Neural cell (in vitro differentiated cells): ENCODE measurements at regions not wholly inside any gene's neighbourhood (a gene's known extent, or its start where the extent isn't known, plus 50 kb on each side); places are given as distances from the start of the nearest gene placed in this dataset.

Experiments
- H2AFZ ChIP-seq: fragments of 200-600, 300-800 bp; sonication (generic), shearing (Covaris generic); 2 replicates; pipeline ENCODE4 v1.6.0; 2014; ENCODE audit warnings: low read depth, mild to moderate bottlenecking, antibody characterized with exemption, low read length, moderate library complexity
- H3F3A ChIP-seq: fragments of 200-600 bp; shearing (Covaris generic); 2 replicates; pipeline ENCODE4 v1.6.1; 2016; ENCODE audit warnings: mild to moderate bottlenecking, moderate library complexity, mixed read lengths, antibody characterized with exemption, low read length; ENCODE audit not compliant: insufficient read depth, poor library complexity, severe bottlenecking
- H3K27ac ChIP-seq: fragments of 200-600, 300-800 bp; sonication (generic), shearing (Covaris generic); 2 replicates; pipeline ENCODE4 v1.5.1; 2014; ENCODE audit warnings: mild to moderate bottlenecking, low read length, moderate library complexity
- H3K27me3 ChIP-seq: fragments of 300-800, 200-600 bp; sonication (generic), shearing (Covaris generic); 2 replicates; pipeline ENCODE4 v1.6.0; 2014; ENCODE audit warnings: mild to moderate bottlenecking, low read depth, low read length, moderate library complexity; ENCODE audit not compliant: insufficient read depth
- H3K36me3 ChIP-seq: fragments of 300-800, 200-600 bp; sonication (generic), shearing (Covaris generic); 2 replicates; pipeline ENCODE4 v1.5.1; 2014; ENCODE audit warnings: mild to moderate bottlenecking, antibody characterized with exemption, low read length, moderate library complexity; ENCODE audit not compliant: insufficient read depth
- H3K4me2 ChIP-seq: fragments of 300-800, 200-600 bp; sonication (generic), shearing (Covaris generic); 2 replicates; pipeline ENCODE4 v1.6.0; 2014; ENCODE audit warnings: mild to moderate bottlenecking, low read length
- H3K4me3 ChIP-seq: fragments of 300-800, 200-600 bp; sonication (generic), shearing (Covaris generic); 2 replicates; pipeline ENCODE4 v1.5.1; 2014; ENCODE audit warnings: mild to moderate bottlenecking, low read length, moderate library complexity
- H3K79me2 ChIP-seq: fragments of 200-600 bp; shearing (Covaris generic); replicated peaks from 2 replicates; pipeline ENCODE4 v1.6.0; 2014; ENCODE audit warnings: mild to moderate bottlenecking, low read length, moderate library complexity; ENCODE audit not compliant: insufficient read depth
- H3K9ac ChIP-seq: fragments of 300-800, 200-600 bp; sonication (generic), shearing (Covaris generic); 2 replicates; pipeline ENCODE4 v1.6.1; 2016; ENCODE audit warnings: mild to moderate bottlenecking, low read length, mixed read lengths
- H3K9me2 ChIP-seq: fragments of 200-600 bp; shearing (Covaris generic); 2 replicates; pipeline ENCODE4 v1.6.1; 2016; ENCODE audit warnings: mild to moderate bottlenecking, low read length, mixed read lengths; ENCODE audit not compliant: insufficient read depth
- H3K9me3 ChIP-seq: fragments of 200-600, 300-800 bp; sonication (generic), shearing (Covaris generic); 2 replicates; pipeline ENCODE4 v1.6.1; 2016; ENCODE audit warnings: mild to moderate bottlenecking, mixed run types, low read length, moderate library complexity, mixed read lengths
- H4K20me1 ChIP-seq: fragments of 200-600 bp; shearing (Covaris generic); 2 replicates; pipeline ENCODE4 v1.6.1; 2016; ENCODE audit warnings: mild to moderate bottlenecking, mixed run types; ENCODE audit not compliant: insufficient read depth
- CTCF ChIP-seq: fragments of 450-650 bp; IDR thresholded peaks from 2 replicates; pipeline ENCODE4 v1.5.1; 2014; ENCODE audit warnings: antibody characterized with exemption, mild to moderate bottlenecking, moderate library complexity; ENCODE audit not compliant: poor library complexity, severe bottlenecking
- EP300 ChIP-seq: fragments of 450-650 bp; conservative IDR thresholded peaks from 2 replicates; pipeline ENCODE4 v1.6.1; 2014; ENCODE audit warnings: antibody characterized with exemption, mild to moderate bottlenecking, moderate library complexity; ENCODE audit not compliant: poor library complexity, severe bottlenecking
- EZH2 ChIP-seq: fragments of 200-600, 300-800 bp; shearing (Covaris generic), sonication (generic); IDR thresholded peaks from 2 replicates; pipeline ENCODE4 v1.6.1; 2014; ENCODE audit warnings: antibody characterized with exemption, low read length, borderline replicate concordance, mild to moderate bottlenecking; ENCODE audit not compliant: insufficient read depth, poor library complexity, severe bottlenecking
- MXI1 ChIP-seq: fragments of 450-650 bp; conservative IDR thresholded peaks from 2 replicates; pipeline ENCODE4 v1.6.1; 2014; ENCODE audit warnings: antibody characterized with exemption, mild to moderate bottlenecking; ENCODE audit not compliant: poor library complexity, severe bottlenecking
- POLR2AphosphoS5 ChIP-seq: IDR thresholded peaks from 2 replicates; pipeline ENCODE4 v1.6.1; 2012
- RAD21 ChIP-seq: fragments of 450-650 bp; conservative IDR thresholded peaks from 2 replicates; pipeline ENCODE4 v1.6.1; 2014; ENCODE audit warnings: antibody characterized with exemption, mild to moderate bottlenecking, moderate library complexity
- REST ChIP-seq: IDR thresholded peaks from 2 replicates; pipeline ENCODE4 v1.6.1; 2012; ENCODE audit warnings: borderline replicate concordance
- SMC3 ChIP-seq: fragments of 450-650 bp; conservative IDR thresholded peaks from 2 replicates; pipeline ENCODE4 v1.6.1; 2014; ENCODE audit warnings: antibody characterized with exemption, mild to moderate bottlenecking, moderate library complexity; ENCODE audit not compliant: poor library complexity
- TAF1 ChIP-seq: IDR thresholded peaks from 2 replicates; pipeline ENCODE4 v1.6.1; 2012; ENCODE audit warnings: low read depth

GRCh38 chr2:12059616-12060441, 313.4 kb downstream of the LPIN1 start:
- Histone ChIP-seq H3K36me3 (no peaks in the 10 kb centered on the region), H3K4me3 (peak overlapping the region; percentile 12), H4K20me1 (no peaks in the 10 kb centered on the region), H3K27ac (peak overlapping the region; percentile 69), H3K79me2 (no peaks in the 10 kb centered on the region), H3K9ac (no peak overlapping the region), H3K4me2 (peak overlapping the region; percentile 37), H3K27me3 (no peaks in the 10 kb centered on the region), H3K9me3 (peaks cover 3% of the 10 kb centered on the region), H3F3A (no peaks in the 10 kb centered on the region), H3K9me2 (no peaks in the 10 kb centered on the region), H2AFZ (no peak overlapping the region)
- peak; percentile 98 for TF ChIP-seq REST
- peak; percentile 22 for TF ChIP-seq EP300
- no peak for TF ChIP-seq MXI1
- TF ChIP-seq CTCF, result no peak
- peak; percentile 37 for TF ChIP-seq POLR2AphosphoS5

GRCh38 chr2:12060886-12061285, 314.5 kb downstream of the LPIN1 start:
- Histone ChIP-seq H3K9me2 (no peaks in the 10 kb centered on the region), H3K9ac (no peak overlapping the region), H3K9me3 (peaks cover 3% of the 10 kb centered on the region), H3K27me3 (no peaks in the 10 kb centered on the region), H3F3A (no peaks in the 10 kb centered on the region), H3K4me3 (no peak overlapping the region), H4K20me1 (no peaks in the 10 kb centered on the region), H3K36me3 (no peaks in the 10 kb centered on the region), H3K27ac (peak overlapping the region; percentile 50), H3K4me2 (no peak overlapping the region), H3K79me2 (no peaks in the 10 kb centered on the region), H2AFZ (no peak overlapping the region)
- TF ChIP-seq EZH2 (no peak), CTCF (no peak), MXI1 (no peak), POLR2AphosphoS5 (no peak), EP300 (no peak), TAF1 (no peak), SMC3 (no peak), REST (no peak), RAD21 (no peak)
